HepG2 (cell line): ENCODE measurements at regions not wholly inside any gene's neighbourhood (a gene's known extent, or its start where the extent isn't known, plus 50 kb on each side); places are given as distances from the start of the nearest gene placed in this dataset.

Source experiments
- ARNTL ChIP-seq: sonication (generic); formaldehyde crosslinking; IDR thresholded peaks from 2 replicates; pipeline ENCODE4 v1.4.0; 2020; ENCODE audit warnings: mild to moderate bottlenecking, missing genetic modification reagents
- BRCA1 ChIP-seq: sonication (generic); formaldehyde crosslinking; IDR thresholded peaks from 2 replicates; pipeline ENCODE4 v1.4.0; 2020; ENCODE audit warnings: missing genetic modification reagents
- E2F5 ChIP-seq: sonication (generic); formaldehyde crosslinking; conservative IDR thresholded peaks from 2 replicates; pipeline ENCODE4 v1.4.0; 2020; ENCODE audit warnings: missing genetic modification reagents
- ERF ChIP-seq: IDR thresholded peaks from 2 replicates; pipeline ENCODE4 v1.6.1; 2018; ENCODE audit warnings: missing biosample characterization, missing genetic modification reagents
- HNRNPK ChIP-seq: fragments of 200-400 bp; formaldehyde crosslinking; IDR thresholded peaks from 2 replicates; pipeline ENCODE4 v1.6.1; 2018; ENCODE audit warnings: low read length, low read depth, moderate library complexity, mild to moderate bottlenecking; ENCODE audit not compliant: poor library complexity, severe bottlenecking
- HNRNPLL ChIP-seq: fragments of 200-400 bp; formaldehyde crosslinking; IDR thresholded peaks from 2 replicates; pipeline ENCODE4 v1.6.1; 2017; ENCODE audit warnings: mild to moderate bottlenecking, low read depth, low read length; ENCODE audit not compliant: poor library complexity, severe bottlenecking
- HOXA3 ChIP-seq: sonication (generic); formaldehyde crosslinking; IDR thresholded peaks from 2 replicates; pipeline ENCODE4 v1.5.0; 2020; ENCODE audit warnings: missing genetic modification reagents
- IKZF4 ChIP-seq: sonication (generic); formaldehyde crosslinking; IDR thresholded peaks from 2 replicates; pipeline ENCODE4 v1.5.1; 2020; ENCODE audit warnings: borderline replicate concordance, mild to moderate bottlenecking, low read depth, missing genetic modification reagents; ENCODE audit errors: not compliant biosample characterization
- JARID2 ChIP-seq: sonication (generic); formaldehyde crosslinking; IDR thresholded peaks from 2 replicates; pipeline ENCODE4 v1.8.1; 2023; ENCODE audit warnings: missing genetic modification reagents, inconsistent platforms; ENCODE audit not compliant: insufficient replicate concordance
- JUNB ChIP-seq: sonication (generic); formaldehyde crosslinking; IDR thresholded peaks from 2 replicates; pipeline ENCODE4 v1.8.0; 2022; ENCODE audit warnings: missing genetic modification reagents, mild to moderate bottlenecking, borderline replicate concordance
- KAT8 ChIP-seq: IDR thresholded peaks from 2 replicates; pipeline ENCODE4 v1.6.1; 2016; ENCODE audit warnings: missing genetic modification reagents, missing compliant biosample characterization
- MAF1 ChIP-seq: sonication (generic); formaldehyde crosslinking; IDR thresholded peaks from 2 replicates; pipeline ENCODE4 v1.5.0; 2020; ENCODE audit warnings: missing genetic modification reagents, borderline replicate concordance
- NFE2L1 ChIP-seq: sonication (generic); formaldehyde crosslinking; IDR thresholded peaks from 2 replicates; pipeline ENCODE4 v1.4.0; 2020; ENCODE audit warnings: missing genetic modification reagents, mild to moderate bottlenecking, borderline replicate concordance
- SP140L ChIP-seq: sonication (generic); formaldehyde crosslinking; IDR thresholded peaks from 2 replicates; pipeline ENCODE4 v1.4.0; 2020; ENCODE audit warnings: missing genetic modification reagents, borderline replicate concordance
- TRIM24 ChIP-seq: sonication (generic); formaldehyde crosslinking; IDR thresholded peaks from 2 replicates; pipeline ENCODE4 v1.8.0; 2022; ENCODE audit warnings: mild to moderate bottlenecking, missing genetic modification reagents
- WIZ ChIP-seq: sonication (generic); formaldehyde crosslinking; IDR thresholded peaks from 2 replicates; pipeline ENCODE4 v1.5.1; 2020; ENCODE audit warnings: mild to moderate bottlenecking, missing genetic modification reagents
- ZBTB43 ChIP-seq: sonication (generic); formaldehyde crosslinking; conservative IDR thresholded peaks from 2 replicates; pipeline ENCODE4 v1.4.0; 2020; ENCODE audit warnings: missing genetic modification reagents
- ZBTB44 ChIP-seq: sonication (generic); formaldehyde crosslinking; IDR thresholded peaks from 2 replicates; pipeline ENCODE4 v1.4.0; 2020; ENCODE audit warnings: missing genetic modification reagents
- ZFP62 ChIP-seq: sonication (generic); formaldehyde crosslinking; IDR thresholded peaks from 2 replicates; pipeline ENCODE4 v1.4.0; 2020; ENCODE audit warnings: missing genetic modification reagents
- ZKSCAN8 ChIP-seq: IDR thresholded peaks from 2 replicates; pipeline ENCODE4 v1.6.1; 2016; ENCODE audit warnings: borderline replicate concordance, missing genetic modification reagents, missing compliant biosample characterization
- ZNF101 ChIP-seq: sonication (generic); formaldehyde crosslinking; IDR thresholded peaks from 2 replicates; pipeline ENCODE4 v1.4.0; 2020; ENCODE audit warnings: mild to moderate bottlenecking, low read depth, missing genetic modification reagents, borderline replicate concordance
- ZNF207 ChIP-seq: fragments of 450-650 bp; IDR thresholded peaks from 2 replicates; pipeline ENCODE4 v1.6.1; 2016; ENCODE audit warnings: antibody characterized with exemption, borderline replicate concordance
- ZNF235 ChIP-seq: sonication (generic); formaldehyde crosslinking; IDR thresholded peaks from 2 replicates; pipeline ENCODE4 v1.8.1; 2023; ENCODE audit warnings: mild to moderate bottlenecking, missing genetic modification reagents, borderline replicate concordance
- ZNF292 ChIP-seq: sonication (generic); formaldehyde crosslinking; IDR thresholded peaks from 2 replicates; pipeline ENCODE4 v1.8.1; 2022; ENCODE audit warnings: mild to moderate bottlenecking, low read depth, missing genetic modification reagents, borderline replicate concordance
- ZNF317 ChIP-seq: sonication (generic); formaldehyde crosslinking; IDR thresholded peaks from 2 replicates; pipeline ENCODE4 v1.5.0; 2020; ENCODE audit warnings: mild to moderate bottlenecking, missing genetic modification reagents
- ZNF329 ChIP-seq: sonication (generic); formaldehyde crosslinking; IDR thresholded peaks from 2 replicates; pipeline ENCODE4 v1.9.0; 2021; ENCODE audit warnings: low read depth, mild to moderate bottlenecking, missing genetic modification reagents
- ZNF570 ChIP-seq: sonication (generic); formaldehyde crosslinking; IDR thresholded peaks from 2 replicates; pipeline ENCODE4 v1.4.0; 2020; ENCODE audit warnings: mild to moderate bottlenecking, missing genetic modification reagents, borderline replicate concordance
- ZNF709 ChIP-seq: sonication (generic); formaldehyde crosslinking; IDR thresholded peaks from 2 replicates; pipeline ENCODE4 v1.5.0; 2020; ENCODE audit warnings: mild to moderate bottlenecking, missing genetic modification reagents

GRCh38 chr20:51306521-51307358 lies 235.8 kb downstream of the NFATC2 start (continued):
- TF ChIP-seq JUNB (no peak), BRCA1 (CRISPR knock-in tag) (no peak), IKZF4 (CRISPR knock-in tag) (peak; percentile 65), ARNTL (CRISPR knock-in tag) (no peak), TRIM24 (CRISPR knock-in tag) (no peak), ZNF317 (CRISPR knock-in tag) (no peak), SP140L (CRISPR knock-in tag) (no peak), ERF (CRISPR knock-in tag) (peak; percentile 63; the same call in 1 of the 2 replicates), HNRNPLL (peak; percentile 42), WIZ (CRISPR knock-in tag) (no peak), ZFP62 (CRISPR knock-in tag) (no peak), ZNF329 (peak; percentile 24; the same call in 1 of the 2 replicates), ZBTB43 (no peak), ZNF101 (no peak), NFE2L1 (CRISPR knock-in tag) (no peak), KAT8 (CRISPR knock-in tag) (0 out of 2 replicates have a peak, but pooled peaks have one; percentile 48), ZNF235 (CRISPR knock-in tag) (no peak), E2F5 (CRISPR knock-in tag) (no peak), JARID2 (CRISPR knock-in tag) (peak; percentile 78), HNRNPK (no peak), ZNF292 (CRISPR knock-in tag) (no peak), ZNF570 (CRISPR knock-in tag) (no peak), ZKSCAN8 (CRISPR knock-in tag) (peak; percentile 64; the same call in 1 of the 2 replicates), ZNF207 (no peak), HOXA3 (CRISPR knock-in tag) (peak; percentile 37; the same call in 1 of the 2 replicates), MAF1 (CRISPR knock-in tag) (no peak), ZNF709 (no peak), ZBTB44 (CRISPR knock-in tag) (peak; percentile 84; the same call in 1 of the 2 replicates)
